HG03095 (cell line): ENCODE measurements at regions not wholly inside any gene's neighbourhood (a gene's known extent, or its start where the extent isn't known, plus 50 kb on each side); places are given as distances from the start of the nearest gene placed in this dataset.

ENCODE experiments used
- ATAC-seq: cut with Tn5 transposase; IDR thresholded peaks from one replicate; pipeline ENCODE4 v1.9.1; 2021; ENCODE audit warnings: moderate library complexity; ENCODE audit not compliant: unreplicated experiment

DNA sequence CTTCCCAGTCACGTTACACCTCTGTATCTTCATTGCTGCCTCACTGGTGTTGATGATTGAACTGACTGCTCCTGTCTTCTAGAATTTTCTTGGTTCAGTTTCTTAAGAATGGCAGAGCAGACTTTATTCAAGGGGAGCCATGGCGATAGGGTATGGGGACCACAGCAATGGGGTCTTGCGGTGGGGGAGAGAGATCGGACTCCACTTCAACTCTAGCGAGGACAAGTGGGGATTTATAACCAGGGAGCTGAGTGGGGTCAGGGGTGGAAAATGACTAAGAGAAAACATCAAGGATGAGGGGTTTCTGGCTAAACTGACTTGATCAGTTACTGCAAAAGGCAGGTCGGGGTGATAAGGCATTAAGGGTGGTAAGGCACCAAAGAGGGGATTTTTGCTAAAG lies 156.4 kb downstream of the CD83 start:
- no peak for ATAC-seq

DNA sequence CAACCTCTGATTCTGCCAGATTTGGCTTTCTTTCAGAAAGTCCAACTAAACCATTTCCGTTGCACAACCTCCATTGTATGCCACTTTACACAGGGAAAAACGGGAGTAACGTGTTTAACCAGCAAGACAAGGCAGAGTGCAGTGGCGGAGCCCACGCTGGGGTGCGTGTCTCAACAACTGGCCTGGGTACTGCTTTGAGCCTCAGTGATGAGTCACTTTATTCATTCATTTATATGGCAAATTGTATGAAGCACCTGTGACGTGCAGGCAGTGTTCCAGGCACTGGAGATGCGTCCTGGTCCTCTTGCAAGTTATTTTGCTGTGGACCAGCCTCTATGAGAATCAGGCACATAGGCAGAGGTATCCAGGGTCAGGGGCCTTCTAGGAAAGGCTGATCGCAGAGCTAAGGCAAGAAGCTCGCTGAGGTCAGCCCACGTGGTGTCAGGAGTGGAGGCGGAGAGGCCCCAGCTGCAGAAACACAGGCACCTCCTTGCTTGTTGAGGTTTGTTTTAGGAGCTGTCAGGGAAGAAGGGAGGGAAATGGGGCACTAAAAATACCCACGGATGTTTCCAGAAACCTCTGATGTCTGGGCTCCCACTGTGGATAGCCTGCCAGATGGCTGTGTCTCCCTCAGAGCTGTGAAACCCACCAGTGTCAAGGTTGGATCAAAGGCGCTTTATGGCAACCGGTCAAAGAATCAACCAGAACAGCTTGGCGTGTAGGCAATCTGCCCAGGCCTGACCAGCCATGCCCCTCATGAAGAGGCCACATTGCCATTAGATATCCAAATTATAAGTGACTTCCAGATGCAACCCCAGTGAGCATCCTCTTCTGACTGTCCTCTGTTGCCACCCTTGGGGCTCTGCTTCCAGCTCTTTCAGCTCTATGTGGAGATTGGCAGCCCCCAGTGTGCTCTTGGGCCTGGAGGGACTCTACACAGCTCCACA lies 157.2 kb downstream of the CD83 start:
- no peak for ATAC-seq

DNA sequence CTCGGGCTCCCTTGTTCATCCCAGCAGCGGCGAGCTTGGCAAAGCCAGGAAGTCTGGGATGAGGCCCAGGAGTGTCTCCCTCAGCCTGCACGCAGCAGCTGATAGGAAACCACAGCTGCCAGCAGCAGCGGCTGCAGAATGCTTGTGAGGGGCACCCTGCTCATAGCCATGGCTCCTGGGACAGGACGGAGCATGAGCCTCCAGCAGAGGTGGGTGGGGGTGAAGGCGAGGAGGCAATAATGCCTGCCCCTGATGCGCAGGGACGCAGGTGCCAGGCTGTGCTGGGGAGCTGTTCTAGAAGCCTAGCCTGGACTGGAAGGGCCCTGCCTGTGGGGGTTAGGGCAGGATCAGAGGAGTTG lies 157.9 kb downstream of the CD83 start:
- ATAC-seq, result no peak

DNA sequence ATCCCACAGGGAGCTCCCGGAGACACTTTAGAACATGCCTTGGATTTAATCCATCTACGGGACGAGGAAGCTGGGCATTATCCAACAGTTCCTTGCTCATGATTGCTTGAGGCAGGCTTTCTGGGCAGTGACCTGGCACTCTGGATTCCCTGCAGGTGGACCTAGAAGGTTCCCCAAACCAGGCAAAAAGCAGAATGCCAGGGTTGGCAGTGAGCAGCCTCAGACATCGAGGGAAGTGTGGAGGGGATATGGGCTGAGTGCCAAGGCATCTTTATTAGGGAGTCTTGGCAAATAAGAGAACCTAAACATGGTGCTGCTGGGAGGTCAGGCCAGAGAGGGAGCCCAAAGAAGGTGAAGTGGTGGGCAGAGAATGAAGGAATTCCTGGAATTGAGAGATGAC lies 158.5 kb downstream of the CD83 start:
- no peak for ATAC-seq

DNA sequence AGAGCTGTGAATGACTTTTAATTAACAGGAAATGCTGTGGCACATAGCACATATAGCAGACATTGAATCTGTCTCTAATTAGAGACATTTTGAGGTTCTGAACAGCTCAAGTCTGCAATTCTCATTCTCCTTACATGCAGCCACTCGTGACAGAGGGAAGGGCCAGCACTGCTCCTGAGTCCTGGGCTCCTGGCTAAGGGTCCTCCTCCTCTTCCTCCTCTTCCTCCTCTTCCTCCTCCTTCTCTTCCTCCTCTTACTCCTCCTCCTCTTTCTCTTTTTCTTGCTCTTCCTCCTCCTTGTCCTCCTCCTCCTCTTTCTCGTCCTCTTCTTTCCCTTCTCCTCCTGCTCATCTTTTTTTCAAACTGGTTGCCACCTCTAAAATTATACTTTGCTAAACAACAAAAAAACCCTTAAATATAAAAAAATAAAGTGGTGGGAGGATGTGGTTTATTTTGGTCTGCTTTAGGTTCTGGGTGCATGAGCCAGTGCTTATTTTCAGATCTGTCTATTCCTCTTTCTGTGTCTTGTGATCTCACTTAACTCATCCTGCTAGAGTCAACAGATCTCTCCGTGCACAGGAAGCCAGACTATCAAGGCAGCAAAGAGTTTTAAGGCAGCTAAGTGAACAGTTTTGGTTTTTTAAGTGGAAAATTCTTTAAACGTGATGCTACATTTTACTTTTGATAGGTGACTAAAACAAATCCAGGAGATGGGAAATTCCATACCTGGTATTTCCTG lies 159.3 kb downstream of the CD83 start:
- ATAC-seq, result peak; percentile 90

DNA sequence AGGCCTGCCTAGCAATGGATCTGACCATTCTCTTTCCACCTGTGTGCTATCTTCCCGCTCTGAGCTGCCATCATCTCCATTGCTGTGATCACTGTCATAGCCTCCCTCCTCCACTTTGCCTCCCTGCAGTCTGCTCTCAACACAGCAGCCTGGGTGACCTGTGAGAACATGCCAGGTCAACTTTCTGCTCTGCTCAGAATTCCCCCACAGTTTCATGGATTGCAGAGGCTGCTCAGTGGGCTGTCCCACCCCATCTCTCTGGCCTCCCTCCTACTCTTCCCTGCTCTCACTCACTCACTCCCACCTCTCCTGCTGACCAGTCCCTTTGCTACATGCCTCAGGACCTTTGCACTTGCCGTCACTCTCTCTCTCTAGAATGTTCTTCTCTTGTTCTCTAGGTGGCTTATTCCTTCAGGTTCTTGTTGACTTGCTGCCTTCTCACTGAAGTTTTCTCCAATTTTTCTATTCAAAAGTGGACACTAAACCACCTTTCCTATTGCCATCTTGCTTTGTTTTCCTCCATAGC lies 159.9 kb downstream of the CD83 start:
- ATAC-seq, result peak; percentile 40

DNA sequence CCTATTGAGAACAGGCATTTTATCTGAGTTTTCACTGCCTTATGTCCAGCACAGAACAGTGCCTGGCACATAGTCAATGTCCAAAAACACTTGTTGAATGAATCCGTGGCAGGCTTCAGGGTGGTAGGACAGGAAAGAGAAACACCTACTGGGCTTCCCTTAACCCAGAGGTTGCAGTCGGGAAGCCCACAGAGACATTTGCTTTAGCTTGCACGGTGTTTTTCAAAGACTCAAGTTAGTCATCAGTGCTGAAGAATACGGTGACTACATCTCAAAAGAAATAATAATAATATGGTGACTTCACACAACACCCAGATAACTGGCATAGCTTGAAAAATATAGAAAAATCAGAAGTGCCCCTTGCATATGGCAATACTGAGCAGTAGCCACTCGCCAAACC lies 160.4 kb downstream of the CD83 start:
- ATAC-seq, result no peak

DNA sequence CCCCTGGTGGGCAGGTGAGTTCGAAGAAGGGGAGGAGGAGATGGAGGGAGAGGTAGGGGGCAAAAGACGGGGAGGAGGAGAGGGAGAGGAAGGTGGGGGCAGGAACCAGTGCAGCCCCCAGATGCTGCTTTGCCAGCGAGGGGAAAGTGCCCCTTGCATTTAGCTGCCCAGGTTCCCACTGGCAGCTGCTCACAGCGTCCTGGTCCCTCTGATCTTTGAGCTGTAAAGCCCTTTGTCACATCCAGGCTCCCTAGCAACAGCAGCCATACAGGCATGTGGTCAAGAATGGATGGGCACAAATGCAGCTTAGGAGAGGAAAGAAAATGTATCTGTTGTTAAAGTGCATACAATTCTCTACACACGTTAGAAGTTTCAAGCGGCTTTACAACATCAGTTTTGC lies 160.9 kb downstream of the CD83 start:
- ATAC-seq, result no peak

DNA sequence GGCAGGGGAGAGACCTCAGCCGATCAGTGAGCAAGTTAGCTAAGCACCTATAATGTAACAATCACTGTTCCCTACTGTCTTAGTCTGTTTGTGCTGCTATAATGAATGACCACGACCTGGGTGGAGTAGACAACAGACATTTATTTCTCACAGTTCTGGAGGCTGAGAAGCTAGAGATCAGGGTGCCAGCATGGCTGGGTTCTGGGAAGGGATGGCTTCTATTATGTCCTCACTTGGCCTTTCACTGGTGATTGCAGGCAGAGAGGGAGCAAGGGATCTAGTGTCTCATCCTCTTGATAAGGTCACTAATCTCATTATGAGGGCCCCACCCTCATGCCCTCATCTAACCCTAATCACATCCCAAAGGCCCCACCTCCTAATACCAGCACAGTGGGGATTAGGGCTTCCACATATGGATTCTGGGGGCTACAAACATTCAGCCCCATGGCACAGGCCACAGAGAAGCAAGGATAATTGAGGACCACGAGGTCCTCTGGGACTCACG lies 162.5 kb downstream of the CD83 start:
- ATAC-seq, result no peak

DNA sequence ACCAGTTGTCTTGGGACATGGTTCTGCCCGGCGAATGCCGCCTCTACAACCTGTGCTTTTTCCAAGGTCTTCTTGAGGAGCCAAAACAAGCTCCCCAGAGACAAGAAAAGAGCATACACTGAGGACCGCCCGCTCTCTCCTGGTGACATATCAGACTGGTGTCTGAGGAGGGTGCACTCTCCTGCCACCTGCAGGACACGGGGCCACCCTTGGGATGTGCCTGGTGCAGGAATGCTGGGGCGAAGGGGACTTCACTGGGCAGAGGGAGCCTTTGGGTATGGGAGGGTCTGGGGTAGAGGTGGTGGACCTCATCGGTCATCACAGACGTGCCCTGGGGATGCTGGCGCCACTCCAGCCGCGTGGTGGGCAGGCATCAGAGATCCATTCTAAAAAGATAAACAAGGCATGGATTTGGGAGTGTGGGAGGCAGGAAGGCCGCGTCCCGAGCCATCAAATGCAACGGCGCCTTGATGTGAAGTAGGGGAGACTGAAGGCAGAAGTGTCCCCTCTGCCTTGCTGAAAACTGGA lies 163.3 kb downstream of the CD83 start:
- no peak for ATAC-seq

DNA sequence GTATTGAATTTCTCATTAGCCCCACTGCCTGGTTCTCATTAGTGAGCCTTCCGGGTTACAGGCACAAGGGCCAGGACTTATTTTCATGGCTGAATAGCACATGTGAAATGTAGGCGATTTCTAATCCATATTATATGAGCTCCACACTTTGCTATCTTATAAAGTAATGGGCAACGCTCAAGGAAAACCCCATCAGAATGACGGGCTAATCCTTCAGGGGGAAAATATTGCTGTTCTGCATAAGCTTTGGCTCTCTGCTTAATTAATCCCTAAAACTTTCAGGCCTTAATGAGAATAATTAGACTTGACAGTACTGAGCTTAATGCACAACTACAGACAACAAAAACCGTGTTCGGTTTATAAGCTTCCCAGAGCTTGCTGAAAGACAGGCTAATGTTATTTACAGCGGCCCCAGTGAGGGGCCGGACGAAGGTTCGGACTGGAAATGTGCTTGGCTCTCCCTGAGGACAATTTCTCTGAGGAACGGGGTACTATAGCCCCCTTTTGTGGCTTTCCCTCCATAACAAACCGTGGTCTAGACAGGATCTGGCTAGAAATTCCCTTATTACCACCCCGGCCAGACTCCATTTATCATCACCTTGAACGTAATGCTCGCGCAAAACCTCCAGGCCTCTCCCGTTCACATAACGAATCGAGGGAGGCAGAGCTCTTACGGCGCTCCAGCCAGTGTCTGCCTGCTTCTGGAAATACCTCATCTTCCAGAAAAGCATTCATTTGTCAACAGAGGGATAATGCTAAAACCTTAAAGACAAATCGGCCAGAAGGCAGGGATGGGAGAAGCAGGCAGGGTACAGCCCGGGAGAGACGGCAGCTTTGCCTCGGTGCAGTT lies 164.5 kb downstream of the CD83 start:
- ATAC-seq, result no peak

DNA sequence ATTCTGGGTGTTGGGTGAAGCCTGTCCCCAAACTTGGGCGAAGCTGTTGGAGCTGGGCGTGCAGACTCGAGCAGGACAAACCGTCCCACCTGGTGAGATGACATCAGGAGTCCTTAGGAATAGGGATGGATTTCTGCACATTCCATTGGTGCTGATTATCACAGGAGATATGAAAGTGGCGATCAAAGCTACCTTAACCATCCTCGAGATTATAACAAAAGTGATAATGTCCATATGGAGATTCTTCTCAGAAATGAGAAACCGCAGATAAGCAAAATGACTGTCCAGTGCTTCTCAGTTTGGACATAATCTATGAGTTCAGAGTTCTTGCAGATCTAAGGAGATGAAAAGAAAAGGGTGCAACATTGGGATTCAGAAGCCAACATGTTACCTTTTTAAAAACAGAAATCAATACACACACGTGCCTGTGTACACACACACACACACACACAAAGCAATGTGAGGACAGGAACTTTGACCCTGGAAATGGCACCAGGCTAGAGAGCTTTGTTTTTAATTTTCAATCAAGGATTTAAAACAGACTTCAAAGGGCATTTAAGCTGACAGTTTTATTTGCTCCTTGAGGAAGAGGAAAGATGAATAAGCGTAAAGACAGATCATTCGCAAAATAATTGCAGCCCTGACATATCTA lies 165.4 kb downstream of the CD83 start:
- no peak for ATAC-seq

DNA sequence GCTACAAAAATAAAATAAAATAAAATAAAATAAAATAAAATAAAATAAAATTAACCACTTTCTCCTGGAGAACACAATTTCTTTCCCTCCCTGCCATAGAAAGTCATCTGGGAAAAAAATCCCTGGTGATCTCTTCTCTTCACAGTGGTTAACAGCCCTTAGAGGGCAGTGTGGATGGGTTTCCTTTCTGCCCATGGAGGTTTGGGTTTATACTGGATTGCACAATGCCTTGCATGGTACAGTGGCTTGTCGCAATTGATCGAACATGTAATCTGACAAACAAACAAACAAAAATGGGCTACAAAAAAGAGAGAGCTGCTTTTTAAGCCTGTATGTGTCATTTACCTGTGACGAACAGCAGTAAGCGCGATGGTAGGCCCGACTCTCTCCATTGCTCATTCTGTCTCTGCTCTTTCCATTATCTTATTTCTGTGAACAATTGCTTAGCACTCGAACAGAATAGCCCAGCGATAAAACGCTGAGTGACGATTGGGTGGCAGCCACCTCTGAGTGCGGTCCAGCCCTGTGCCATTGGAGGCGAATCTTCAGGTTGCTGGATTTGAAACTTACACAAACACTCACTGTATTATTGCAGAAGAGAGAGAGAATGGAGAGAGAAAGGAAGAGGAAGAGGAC lies 166.1 kb downstream of the CD83 start:
- ATAC-seq, result no peak

DNA sequence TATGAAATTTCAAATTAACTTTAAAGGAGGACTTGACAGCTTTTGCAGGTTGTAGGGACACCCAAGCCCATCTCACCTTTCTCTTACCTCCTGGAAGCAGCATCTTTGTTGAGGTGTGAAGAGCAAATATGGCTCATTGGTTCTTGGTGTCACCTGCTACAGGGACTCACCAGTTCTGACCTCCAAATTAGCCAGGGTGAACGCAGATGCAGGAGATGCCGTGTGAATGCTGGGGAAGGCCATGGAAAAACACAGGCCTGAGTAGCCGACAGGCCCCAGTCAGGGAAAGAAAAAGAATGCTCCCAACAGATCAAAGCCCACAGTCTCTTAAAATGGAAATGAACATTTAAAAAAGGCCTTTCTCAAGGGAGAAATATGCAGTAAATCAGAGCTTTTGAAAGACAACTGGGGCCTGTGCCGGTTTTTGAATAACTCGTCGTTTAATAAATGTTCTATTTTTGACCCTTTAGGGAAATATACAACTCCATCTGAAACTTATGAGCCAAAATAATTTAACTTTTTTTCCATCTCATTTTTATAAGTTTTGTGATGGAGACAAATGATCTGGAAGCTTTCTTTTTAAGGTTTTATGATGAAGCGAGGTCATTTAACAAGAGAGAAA lies 167.5 kb downstream of the CD83 start:
- ATAC-seq, result no peak

DNA sequence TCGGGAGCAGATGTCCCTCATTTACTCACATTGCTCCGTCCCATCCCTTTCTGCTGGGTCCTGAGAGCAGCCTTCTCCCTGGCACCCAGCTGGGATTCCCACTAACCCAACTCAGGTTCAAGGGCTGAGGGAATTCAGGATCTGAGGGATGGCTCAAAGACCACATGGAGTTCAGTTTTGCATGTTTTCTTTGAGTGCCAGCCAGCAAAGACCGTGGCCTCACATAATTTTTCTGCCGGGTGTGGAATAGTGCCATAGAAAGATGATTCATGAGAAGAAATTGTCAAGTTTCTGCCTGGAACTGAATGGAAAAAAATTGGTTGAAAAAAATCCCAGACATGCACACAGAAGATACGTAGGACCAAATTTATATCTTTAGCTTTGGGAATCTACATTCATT lies 168.6 kb downstream of the CD83 start:
- ATAC-seq, result no peak

DNA sequence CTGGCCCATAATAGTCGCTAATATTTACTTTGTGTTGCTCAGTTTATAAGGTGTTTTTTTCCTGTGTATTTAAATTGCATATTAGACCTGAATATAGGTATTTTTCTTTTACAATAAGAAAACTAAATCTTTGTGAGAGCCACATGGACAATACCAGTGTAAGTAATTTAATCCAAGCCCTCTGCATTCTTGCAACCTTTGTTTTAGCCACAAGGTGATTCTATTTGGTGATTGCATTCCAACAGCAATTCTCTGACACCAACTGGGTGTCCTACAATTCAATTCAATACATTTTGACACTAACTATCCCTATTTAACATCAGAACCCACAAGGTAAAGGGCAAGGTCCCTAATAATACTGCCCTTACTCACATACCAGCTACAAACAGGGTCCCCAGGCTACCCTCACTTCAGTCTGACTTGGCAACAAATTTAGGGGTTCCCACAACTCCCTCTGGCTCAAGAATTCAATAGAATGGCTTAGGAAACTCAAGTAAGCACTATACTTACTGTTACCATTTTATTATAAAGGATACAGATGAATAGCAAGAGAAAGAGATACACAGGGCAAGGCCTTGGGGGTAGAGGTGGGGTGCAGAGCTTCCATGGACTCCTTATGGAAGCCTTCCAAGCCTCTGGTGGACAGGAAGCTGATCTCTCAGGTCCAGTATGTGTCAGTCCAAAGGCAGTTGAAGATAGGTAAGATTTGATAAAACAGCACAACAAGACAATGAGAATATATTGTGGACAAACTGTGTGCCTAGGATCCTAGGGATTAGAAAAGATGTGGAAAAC lies 169.3 kb downstream of the CD83 start:
- ATAC-seq, result no peak

DNA sequence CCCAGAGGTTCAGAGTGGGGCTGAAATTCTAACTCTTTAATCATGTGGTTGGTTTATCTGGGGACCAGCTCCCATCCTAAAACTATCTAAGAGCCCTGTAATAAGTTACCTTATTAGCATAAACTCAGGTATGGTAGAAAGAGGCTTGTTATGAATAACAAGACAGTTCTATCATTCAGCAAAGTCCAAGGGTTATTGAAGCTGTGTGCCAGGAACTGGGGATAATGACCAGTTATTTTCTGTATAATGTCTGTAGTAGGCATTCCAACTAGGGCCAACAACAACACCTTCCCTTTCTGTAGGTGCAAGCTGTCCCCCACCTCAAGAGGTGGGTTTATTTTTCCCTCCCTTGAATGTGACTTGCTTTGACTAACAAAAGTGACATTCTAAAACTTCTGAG lies 170.1 kb downstream of the CD83 start:
- no peak for ATAC-seq

DNA sequence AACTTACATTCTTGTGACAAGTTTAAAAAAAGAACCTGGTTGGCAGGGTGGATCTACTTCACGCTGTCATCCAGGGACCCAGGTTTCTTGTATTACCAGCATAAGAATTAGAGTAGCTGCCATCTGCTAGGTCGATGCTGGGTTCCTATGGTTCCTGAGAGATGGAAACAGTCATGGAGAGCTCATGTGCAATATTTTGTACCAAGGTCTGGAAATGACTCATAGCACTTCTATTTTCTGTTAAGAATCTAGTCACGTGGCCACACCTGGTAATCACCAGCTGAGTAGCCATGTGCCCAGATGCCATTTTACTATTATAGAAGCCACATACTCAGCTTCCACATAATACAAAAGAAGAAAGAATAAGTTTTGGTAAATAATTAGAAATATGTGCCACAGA lies 171.3 kb downstream of the CD83 start:
- ATAC-seq, result no peak
